SKM-1 treated with dmso at 0.1 percent for 144 hours (cell line): ENCODE measurements at regions not wholly inside any gene's neighbourhood (a gene's known extent, or its start where the extent isn't known, plus 50 kb on each side); places are given as distances from the start of the nearest gene placed in this dataset.
"Not testable (repeated sequence)": the region's sequence is repeated elsewhere in the genome, so short reads cannot be mapped to it uniquely, and the experiment has no call there.

ENCODE experiments used
- DNase-seq: peaks from one replicate; lab custom pipeline; 2025; ENCODE audit not compliant: unreplicated experiment; lab: John Stamatoyannopoulos, UW

GRCh38 chr16:35564148-35564547 is 2104.7 kb downstream of the TP53TG3F start:
- DNase-seq: no peak

- DNase-seq: no peak
Observed at GRCh38 chr16:35564889-35565288, 2105.5 kb downstream of the TP53TG3F start.

- no peak for DNase-seq
Observed at GRCh38 chr16:35565626-35566025, 2106.2 kb downstream of the TP53TG3F start.

- DNase-seq: no peak
Observed at GRCh38 chr16:35569413-35569812, 2110.0 kb downstream of the TP53TG3F start.

- peak; percentile 7 for DNase-seq
Observed at GRCh38 chr16:35570946-35571345, 2111.5 kb downstream of the TP53TG3F start.

- DNase-seq: no peak
Observed at GRCh38 chr16:35572186-35572585, 2112.8 kb downstream of the TP53TG3F start.

- DNase-seq: no peak
Observed at GRCh38 chr16:35573407-35573806, 2114.0 kb downstream of the TP53TG3F start.

- DNase-seq: no peak
Observed at GRCh38 chr16:35574011-35574410, 2114.6 kb downstream of the TP53TG3F start.

GRCh38 chr16:35574454-35575431 is 2115.3 kb downstream of the TP53TG3F start:
- no peak for DNase-seq

GRCh38 chr16:35575432-35575821 is 2116.0 kb downstream of the TP53TG3F start:
- DNase-seq: no peak

- DNase-seq: no peak
Observed at GRCh38 chr16:35585411-35585810, 2126.0 kb downstream of the TP53TG3F start.

- not testable (repeated sequence) for DNase-seq
Observed at GRCh38 chr16:35590913-35591312, 2131.5 kb downstream of the TP53TG3F start.

- no peak for DNase-seq
Observed at GRCh38 chr16:35596467-35596866, 2137.1 kb downstream of the TP53TG3F start.

- DNase-seq: peak; percentile 3
Observed at GRCh38 chr16:35598696-35599332, 2139.4 kb downstream of the TP53TG3F start.

GRCh38 chr16:35599429-35600160 is 2140.2 kb downstream of the TP53TG3F start:
- no peak for DNase-seq

GRCh38 chr16:35600161-35600555 is 2140.7 kb downstream of the TP53TG3F start:
- DNase-seq: not testable (repeated sequence)

- DNase-seq: no peak
Observed at GRCh38 chr16:35602116-35602515, 2142.7 kb downstream of the TP53TG3F start.

GRCh38 chr16:35603371-35603770 is 2144.0 kb downstream of the TP53TG3F start:
- not testable (repeated sequence) for DNase-seq

GRCh38 chr16:35605921-35606320 is 2146.5 kb downstream of the TP53TG3F start:
- DNase-seq: no peak

GRCh38 chr16:35614883-35615282 is 2155.5 kb downstream of the TP53TG3F start:
- DNase-seq: not testable (repeated sequence)

GRCh38 chr16:35619176-35619575 is 2159.8 kb downstream of the TP53TG3F start:
- DNase-seq: not testable (repeated sequence)
